SK-N-SH (cell line): ENCODE measurements at regions not wholly inside any gene's neighbourhood (a gene's known extent, or its start where the extent isn't known, plus 50 kb on each side); places are given as distances from the start of the nearest gene placed in this dataset.

Experiments used
- CTCF ChIA-PET: fragments of 300-600, 350-600 bp; formaldehyde crosslinking; extraction: SDS; loops from one replicate; lab custom pipeline; 2021; lab: Yijun Ruan, JAX
- POLR2A ChIA-PET: fragments of 350-600 bp; sonication (Branson Sonifier 250); formaldehyde crosslinking; extraction: SDS; loops from one replicate; lab custom pipeline; 2020; ENCODE audit warnings: antibody characterized with exemption, inconsistent platforms; lab: Yijun Ruan, JAX
- DNase-seq: peaks from one replicate; pipeline ENCODE4 v3.0.0; 2012
- H2AFZ ChIP-seq: fragments of 200-600 bp; sonication (generic); 2 replicates; pipeline ENCODE4 v1.8.1; 2016; ENCODE audit warnings: antibody characterized with exemption, mild to moderate bottlenecking, low read depth
- H3F3A ChIP-seq: fragments of 200-600 bp; sonication (generic); replicated peaks from 2 replicates; pipeline ENCODE3; 2016; ENCODE audit warnings: antibody characterized with exemption, mild to moderate bottlenecking; ENCODE audit not compliant: insufficient read depth
- H3K27ac ChIP-seq, 2 experiments: fragments of 200-500 bp in 1 of 2; fragments of 200-600 bp in 1 of 2; sonication (Bioruptor generic) in 1 of 2; sonication (generic), shearing (Covaris generic) in 1 of 2; 2 replicates each; pipeline versions ENCODE4 v1.5.1 to v1.6.1; 2014 to 2016; ENCODE audit warnings: low read depth in 2 of 2, inconsistent platforms in 1 of 2, low read length in 1 of 2, mild to moderate bottlenecking in 1 of 2, mixed read lengths in 1 of 2
- H3K27me3 ChIP-seq: fragments of 200-600 bp; sonication (generic), shearing (Covaris generic); 2 replicates; pipeline ENCODE4 v1.6.1; 2016; ENCODE audit warnings: mixed run types; ENCODE audit not compliant: insufficient read depth
- H3K36me3 ChIP-seq, 2 experiments: fragments of 200-500 bp in 1 of 2; fragments of 200-600 bp in 1 of 2; sonication (Bioruptor generic) in 1 of 2; sonication (generic) in 1 of 2; replicated peaks in 1 of 2; 2 replicates each; pipeline versions ENCODE3 to v1.5.1; 2014 to 2016; ENCODE audit warnings: low read length in 1 of 2, mild to moderate bottlenecking in 1 of 2; ENCODE audit not compliant: insufficient read depth in 2 of 2, control insufficient read depth in 1 of 2
- H3K4me1 ChIP-seq, 2 experiments: fragments of 200-500 bp in 1 of 2; fragments of 200-600 bp in 1 of 2; sonication (Bioruptor generic) in 1 of 2; sonication (generic), shearing (Covaris generic) in 1 of 2; 2 replicates each; pipeline versions ENCODE4 v1.5.1 to v1.6.1; 2014 to 2016; ENCODE audit warnings: low read depth in 1 of 2, low read length in 1 of 2, mixed run types in 1 of 2; ENCODE audit not compliant: insufficient read depth in 2 of 2, control insufficient read depth in 1 of 2
- H3K4me2 ChIP-seq: fragments of 200-600 bp; sonication (generic), shearing (Covaris generic); 2 replicates; pipeline ENCODE4 v1.6.1; 2017; ENCODE audit warnings: mixed run types
- H3K4me3 ChIP-seq, 2 experiments: fragments of 200-500 bp in 1 of 2; fragments of 200-600 bp in 1 of 2; sonication (Bioruptor generic) in 1 of 2; sonication (generic), shearing (Covaris generic) in 1 of 2; 2 replicates each; pipeline versions ENCODE4 v1.5.1 to v1.8.1; 2014 to 2016; ENCODE audit warnings: low read depth in 2 of 2, inconsistent platforms in 1 of 2, low read length in 1 of 2, mild to moderate bottlenecking in 1 of 2, mixed read lengths in 1 of 2, moderate library complexity in 1 of 2
- H3K79me2 ChIP-seq: fragments of 200-600 bp; sonication (generic); 2 replicates; pipeline ENCODE4 v1.8.1; 2017; ENCODE audit warnings: mild to moderate bottlenecking; ENCODE audit not compliant: insufficient read depth
- H3K9ac ChIP-seq: fragments of 200-600 bp; sonication (generic); 2 replicates; pipeline ENCODE4 v1.6.1; 2017; ENCODE audit warnings: mixed run types
- H3K9me2 ChIP-seq: fragments of 200-600 bp; sonication (generic); 2 replicates; pipeline ENCODE4 v1.6.1; 2017; ENCODE audit warnings: mixed run types
- H3K9me3 ChIP-seq: fragments of 200-600 bp; sonication (generic); 2 replicates; pipeline ENCODE4 v1.6.1; 2017; ENCODE audit warnings: mixed run types, mild to moderate bottlenecking, moderate library complexity
- H4K20me1 ChIP-seq: fragments of 200-600 bp; sonication (generic); 2 replicates; pipeline ENCODE4 v1.6.1; 2017; ENCODE audit warnings: mild to moderate bottlenecking, mixed run types; ENCODE audit not compliant: insufficient read depth
- EP300 ChIP-seq, 2 experiments: IDR thresholded peaks; 2 replicates each; pipeline versions ENCODE4 v1.4.0 to v1.6.1; 2012; ENCODE audit warnings: borderline replicate concordance in 1 of 2, low read depth in 1 of 2, low read length in 1 of 2
- EZH2phosphoT487 ChIP-seq: fragments of 200-600 bp; sonication (generic); IDR thresholded peaks from 2 replicates; pipeline ENCODE4 v1.6.1; 2017; ENCODE audit warnings: low read depth, mixed run types, mild to moderate bottlenecking, antibody characterized with exemption, moderate library complexity, borderline replicate concordance
- FOSL2 ChIP-seq: IDR thresholded peaks from 2 replicates; pipeline ENCODE4 v1.4.0; 2012; ENCODE audit warnings: low read depth, mild to moderate bottlenecking, moderate library complexity, borderline replicate concordance
- GATA2 ChIP-seq: sonication (generic); formaldehyde crosslinking; IDR thresholded peaks from 2 replicates; pipeline ENCODE4 v1.5.0; 2020; ENCODE audit warnings: mild to moderate bottlenecking, missing genetic modification reagents
- JUND ChIP-seq: IDR thresholded peaks from 2 replicates; pipeline ENCODE4 v1.4.0; 2012
- MAX ChIP-seq: IDR thresholded peaks from 2 replicates; pipeline ENCODE4 v1.4.0; 2012; ENCODE audit warnings: low read depth
- RAD21 ChIP-seq: IDR thresholded peaks from 2 replicates; pipeline ENCODE4 v1.6.1; 2012; ENCODE audit warnings: mild to moderate bottlenecking, low read length
- RFX5 ChIP-seq: IDR thresholded peaks from 2 replicates; pipeline ENCODE4 v1.6.1; 2012; ENCODE audit warnings: mild to moderate bottlenecking, improper control_type of control experiment, low read length
- RXRA ChIP-seq: IDR thresholded peaks from 2 replicates; pipeline ENCODE4 v1.4.0; 2012; ENCODE audit warnings: low read depth, mild to moderate bottlenecking, borderline replicate concordance
- SIN3A ChIP-seq: IDR thresholded peaks from 2 replicates; pipeline ENCODE4 v1.6.1; 2012; ENCODE audit warnings: low read depth, mild to moderate bottlenecking, low read length, moderate library complexity, borderline replicate concordance
- TAF1 ChIP-seq: IDR thresholded peaks from 2 replicates; pipeline ENCODE4 v1.6.1; 2012; ENCODE audit warnings: low read depth, mild to moderate bottlenecking, low read length, moderate library complexity, borderline replicate concordance
- TCF12 ChIP-seq: IDR thresholded peaks from 2 replicates; pipeline ENCODE4 v1.4.0; 2012
- TEAD4 ChIP-seq: IDR thresholded peaks from 2 replicates; pipeline ENCODE4 v1.4.0; 2012; ENCODE audit warnings: mild to moderate bottlenecking, borderline replicate concordance; ENCODE audit not compliant: insufficient read depth
- WGBS: methylation state at CpG from one replicate; pipeline ENCODE4 v1.1.6; 2017; ENCODE audit warnings: low lambda C conversion rate; 5-methylcytosine and 5-hydroxymethylcytosine counted together
- TF ChIP-seq, protein P1 (sequence below): IDR thresholded peaks from 2 replicates; pipeline ENCODE4 v1.6.1; 2012; ENCODE audit warnings: mild to moderate bottlenecking, low read depth, low read length, moderate library complexity
- TF ChIP-seq, protein P2 (sequence below): IDR thresholded peaks from 2 replicates; pipeline ENCODE4 v1.4.0; 2012; ENCODE audit warnings: low read depth, borderline replicate concordance
- TF ChIP-seq, protein P3 (sequence below): IDR thresholded peaks from 2 replicates; pipeline ENCODE4; 2012

DNA sequence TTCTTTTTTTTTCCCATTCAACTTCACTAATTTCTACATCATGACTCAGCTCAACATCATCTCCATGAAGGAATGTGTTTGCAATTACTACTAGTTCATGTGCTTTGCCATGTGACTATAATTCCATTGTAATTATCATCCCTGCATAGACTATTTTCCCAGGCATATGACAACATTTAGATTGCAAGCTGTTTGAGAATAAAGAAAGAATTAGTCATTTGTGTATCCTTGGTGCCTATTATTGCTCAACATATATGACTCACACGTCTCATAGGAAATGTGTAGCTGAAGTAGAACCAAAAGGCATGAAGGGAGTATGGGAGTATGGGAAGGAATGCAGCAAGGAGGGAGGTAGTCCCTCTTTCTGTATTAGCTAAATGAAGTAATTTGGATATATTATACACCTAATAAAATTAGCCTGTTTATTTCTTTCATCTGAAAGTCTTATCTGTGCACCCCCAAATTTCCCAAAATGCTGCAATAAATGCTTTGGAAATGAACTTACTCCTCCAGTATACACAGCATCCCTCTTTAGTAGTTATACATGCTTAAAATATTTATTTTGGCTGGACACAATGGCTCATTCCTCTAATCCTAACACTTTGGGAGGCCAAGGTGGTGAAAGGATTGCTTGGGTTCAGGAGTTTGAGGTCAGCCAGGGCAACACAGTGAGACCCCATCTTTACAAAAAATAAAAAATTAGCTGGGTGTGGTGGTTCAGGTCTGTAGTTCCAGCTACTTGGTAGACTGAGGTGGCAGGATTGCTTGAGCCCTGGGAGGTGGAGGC, 316.9 kb upstream of the ADGRL4 start:
- Histone ChIP-seq H3K27ac (peak overlapping the region in 1 of 2 experiments; percentile 97; a peak in 2 of 4 replicates), H2AFZ (peak overlapping the region; percentile 32; the same call in 1 of the 2 replicates), H4K20me1 (no peaks in the 10 kb centered on the region), H3K9me3 (peaks cover 5% of the 10 kb centered on the region; the same call in 1 of the 2 replicates), H3F3A (peaks cover 22% of the 10 kb centered on the region), H3K9ac (peak overlapping the region; percentile 63; the same call in 1 of the 2 replicates), H3K27me3 (no peaks in the 10 kb centered on the region), H3K4me2 (0 out of 2 replicates have a peak overlapping the region, but pooled peaks have one; percentile 41), H3K79me2 (no peaks in the 10 kb centered on the region), H3K4me1 (peaks cover 0 to 5% of the 10 kb centered on the region in 2 experiments; a peak in 1 of 4 replicates), H3K36me3 (no peaks in the 10 kb centered on the region), H3K9me2 (no peaks in the 10 kb centered on the region), H3K4me3 (no peak overlapping the region)
- no peak for TF ChIP-seq RAD21
- no peak for TF ChIP-seq EZH2phosphoT487
- no peak for TF ChIP-seq GATA2 (CRISPR knock-in tag)
- TF ChIP-seq, protein P1, sequence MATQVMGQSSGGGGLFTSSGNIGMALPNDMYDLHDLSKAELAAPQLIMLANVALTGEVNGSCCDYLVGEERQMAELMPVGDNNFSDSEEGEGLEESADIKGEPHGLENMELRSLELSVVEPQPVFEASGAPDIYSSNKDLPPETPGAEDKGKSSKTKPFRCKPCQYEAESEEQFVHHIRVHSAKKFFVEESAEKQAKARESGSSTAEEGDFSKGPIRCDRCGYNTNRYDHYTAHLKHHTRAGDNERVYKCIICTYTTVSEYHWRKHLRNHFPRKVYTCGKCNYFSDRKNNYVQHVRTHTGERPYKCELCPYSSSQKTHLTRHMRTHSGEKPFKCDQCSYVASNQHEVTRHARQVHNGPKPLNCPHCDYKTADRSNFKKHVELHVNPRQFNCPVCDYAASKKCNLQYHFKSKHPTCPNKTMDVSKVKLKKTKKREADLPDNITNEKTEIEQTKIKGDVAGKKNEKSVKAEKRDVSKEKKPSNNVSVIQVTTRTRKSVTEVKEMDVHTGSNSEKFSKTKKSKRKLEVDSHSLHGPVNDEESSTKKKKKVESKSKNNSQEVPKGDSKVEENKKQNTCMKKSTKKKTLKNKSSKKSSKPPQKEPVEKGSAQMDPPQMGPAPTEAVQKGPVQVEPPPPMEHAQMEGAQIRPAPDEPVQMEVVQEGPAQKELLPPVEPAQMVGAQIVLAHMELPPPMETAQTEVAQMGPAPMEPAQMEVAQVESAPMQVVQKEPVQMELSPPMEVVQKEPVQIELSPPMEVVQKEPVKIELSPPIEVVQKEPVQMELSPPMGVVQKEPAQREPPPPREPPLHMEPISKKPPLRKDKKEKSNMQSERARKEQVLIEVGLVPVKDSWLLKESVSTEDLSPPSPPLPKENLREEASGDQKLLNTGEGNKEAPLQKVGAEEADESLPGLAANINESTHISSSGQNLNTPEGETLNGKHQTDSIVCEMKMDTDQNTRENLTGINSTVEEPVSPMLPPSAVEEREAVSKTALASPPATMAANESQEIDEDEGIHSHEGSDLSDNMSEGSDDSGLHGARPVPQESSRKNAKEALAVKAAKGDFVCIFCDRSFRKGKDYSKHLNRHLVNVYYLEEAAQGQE: no peak
- TF ChIP-seq, protein P2, sequence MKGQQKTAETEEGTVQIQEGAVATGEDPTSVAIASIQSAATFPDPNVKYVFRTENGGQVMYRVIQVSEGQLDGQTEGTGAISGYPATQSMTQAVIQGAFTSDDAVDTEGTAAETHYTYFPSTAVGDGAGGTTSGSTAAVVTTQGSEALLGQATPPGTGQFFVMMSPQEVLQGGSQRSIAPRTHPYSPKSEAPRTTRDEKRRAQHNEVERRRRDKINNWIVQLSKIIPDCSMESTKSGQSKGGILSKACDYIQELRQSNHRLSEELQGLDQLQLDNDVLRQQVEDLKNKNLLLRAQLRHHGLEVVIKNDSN: peak; percentile 73
- peak; percentile 94 for TF ChIP-seq FOSL2
- peak; percentile 84 for TF ChIP-seq JUND
- no peak for TF ChIP-seq RXRA
- no peak for TF ChIP-seq TAF1
- TF ChIP-seq TCF12: peak; percentile 82
- TF ChIP-seq, protein P3, sequence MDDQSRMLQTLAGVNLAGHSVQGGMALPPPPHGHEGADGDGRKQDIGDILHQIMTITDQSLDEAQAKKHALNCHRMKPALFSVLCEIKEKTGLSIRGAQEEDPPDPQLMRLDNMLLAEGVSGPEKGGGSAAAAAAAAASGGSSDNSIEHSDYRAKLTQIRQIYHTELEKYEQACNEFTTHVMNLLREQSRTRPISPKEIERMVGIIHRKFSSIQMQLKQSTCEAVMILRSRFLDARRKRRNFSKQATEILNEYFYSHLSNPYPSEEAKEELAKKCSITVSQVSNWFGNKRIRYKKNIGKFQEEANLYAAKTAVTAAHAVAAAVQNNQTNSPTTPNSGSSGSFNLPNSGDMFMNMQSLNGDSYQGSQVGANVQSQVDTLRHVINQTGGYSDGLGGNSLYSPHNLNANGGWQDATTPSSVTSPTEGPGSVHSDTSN: peak; percentile 35; the same call in 1 of the 2 replicates
- TF ChIP-seq RFX5: no peak
- TF ChIP-seq EP300 (IDR thresholded peaks at IDR 0.05; ENCODE audit: borderline replicate concordance in 1 of 2, low read depth in 1 of 2, low read length in 1 of 2): peak in 1 of 2 experiments; percentile 61; a peak in 1 of 4 replicates
- no peak for TF ChIP-seq TEAD4
- TF ChIP-seq MAX: peak; percentile 65
- TF ChIP-seq SIN3A: no peak
- CTCF ChIA-PET: interaction anchor here (0.7 to 0.8 kb wide), 2 partner anchors 11 to 29 kb away, joined by 3 read pairs; no protein-coding TSS in a partner anchor
- no peak for DNase-seq
- POLR2A ChIA-PET: no interaction called here
- WGBS: 0% methylated on average over 1 of the region's 1 CpG
